RWPE2 (cell line): ENCODE measurements at regions not wholly inside any gene's neighbourhood (a gene's known extent, or its start where the extent isn't known, plus 50 kb on each side); places are given as distances from the start of the nearest gene placed in this dataset.

ENCODE experiments used
- ATAC-seq: fragments of 200-7000 bp; cut with Tn5 transposase; 3 replicates; pipeline ENCODE4 v1.9.1; 2021; ENCODE audit warnings: low read depth
- DNase-seq: peaks from one replicate; pipeline ENCODE4 v3.0.0-alpha.2; 2020; ENCODE audit warnings: low spot score
- H3K27ac ChIP-seq: fragments of 450-650 bp; 2 replicates; pipeline ENCODE4 v1.5.1; 2017; ENCODE audit warnings: mild to moderate bottlenecking; ENCODE audit not compliant: poor library complexity, severe bottlenecking
- H3K27me3 ChIP-seq: fragments of 250-450 bp; sonication (Bioruptor Pico); 2 replicates; pipeline ENCODE4 v1.5.1; 2021; ENCODE audit warnings: mild to moderate bottlenecking, moderate library complexity; ENCODE audit not compliant: insufficient read depth, poor library complexity, severe bottlenecking
- H3K36me3 ChIP-seq: fragments of 250-450 bp; sonication (Bioruptor Pico); 2 replicates; pipeline ENCODE4 v1.5.1; 2020; ENCODE audit warnings: low read depth, mild to moderate bottlenecking, moderate library complexity
- H3K4me1 ChIP-seq: fragments of 250-450 bp; sonication (Bioruptor Pico); 2 replicates; pipeline ENCODE4 v1.5.1; 2021; ENCODE audit warnings: mild to moderate bottlenecking, moderate library complexity; ENCODE audit not compliant: insufficient read depth, poor library complexity, severe bottlenecking
- H3K4me3 ChIP-seq: fragments of 250-450 bp; sonication (Bioruptor Pico); 2 replicates; pipeline ENCODE4 v1.5.1; 2021; ENCODE audit warnings: mild to moderate bottlenecking, moderate library complexity; ENCODE audit not compliant: severe bottlenecking
- H3K9me3 ChIP-seq: fragments of 250-450 bp; sonication (Bioruptor Pico); 2 replicates; pipeline ENCODE4 v1.5.1; 2021; ENCODE audit warnings: mild to moderate bottlenecking, moderate library complexity; ENCODE audit not compliant: severe bottlenecking
- TF ChIP-seq, protein P1 (sequence below): fragments of 450-650 bp; IDR thresholded peaks from one replicate; pipeline ENCODE4 v1.5.1; 2017; ENCODE audit warnings: mild to moderate bottlenecking, moderate library complexity; ENCODE audit not compliant: poor library complexity, severe bottlenecking

DNA sequence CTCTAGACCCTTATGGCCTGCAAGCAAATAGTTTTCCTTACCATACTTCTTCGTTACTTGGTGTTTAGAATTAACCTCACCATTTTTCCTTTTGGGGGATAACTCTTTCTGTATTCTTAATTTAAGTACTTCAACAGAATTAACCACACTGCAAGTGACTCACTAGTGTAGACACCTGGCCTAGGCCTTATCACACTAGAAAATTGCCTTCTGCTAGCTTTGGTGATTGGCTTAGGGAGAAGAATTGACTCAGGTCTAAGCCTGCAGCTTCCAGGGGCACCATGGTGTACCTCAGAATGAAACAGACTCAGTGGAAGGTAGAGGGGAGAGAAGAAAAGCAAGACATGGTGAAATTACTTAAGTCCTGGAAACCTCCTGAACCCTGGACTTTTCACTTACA is 112.8 kb upstream of the HMHB1 start:
- ATAC-seq (no peak), DNase-seq (no peak)
- Histone ChIP-seq H3K27ac (no peak overlapping the region), H3K4me1 (peaks cover 8% of the 10 kb centered on the region), H3K9me3 (no peaks in the 10 kb centered on the region), H3K4me3 (no peak overlapping the region), H3K27me3 (no peaks in the 10 kb centered on the region), H3K36me3 (no peaks in the 10 kb centered on the region)
- TF ChIP-seq, protein P1, sequence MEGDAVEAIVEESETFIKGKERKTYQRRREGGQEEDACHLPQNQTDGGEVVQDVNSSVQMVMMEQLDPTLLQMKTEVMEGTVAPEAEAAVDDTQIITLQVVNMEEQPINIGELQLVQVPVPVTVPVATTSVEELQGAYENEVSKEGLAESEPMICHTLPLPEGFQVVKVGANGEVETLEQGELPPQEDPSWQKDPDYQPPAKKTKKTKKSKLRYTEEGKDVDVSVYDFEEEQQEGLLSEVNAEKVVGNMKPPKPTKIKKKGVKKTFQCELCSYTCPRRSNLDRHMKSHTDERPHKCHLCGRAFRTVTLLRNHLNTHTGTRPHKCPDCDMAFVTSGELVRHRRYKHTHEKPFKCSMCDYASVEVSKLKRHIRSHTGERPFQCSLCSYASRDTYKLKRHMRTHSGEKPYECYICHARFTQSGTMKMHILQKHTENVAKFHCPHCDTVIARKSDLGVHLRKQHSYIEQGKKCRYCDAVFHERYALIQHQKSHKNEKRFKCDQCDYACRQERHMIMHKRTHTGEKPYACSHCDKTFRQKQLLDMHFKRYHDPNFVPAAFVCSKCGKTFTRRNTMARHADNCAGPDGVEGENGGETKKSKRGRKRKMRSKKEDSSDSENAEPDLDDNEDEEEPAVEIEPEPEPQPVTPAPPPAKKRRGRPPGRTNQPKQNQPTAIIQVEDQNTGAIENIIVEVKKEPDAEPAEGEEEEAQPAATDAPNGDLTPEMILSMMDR, result no peak

DNA sequence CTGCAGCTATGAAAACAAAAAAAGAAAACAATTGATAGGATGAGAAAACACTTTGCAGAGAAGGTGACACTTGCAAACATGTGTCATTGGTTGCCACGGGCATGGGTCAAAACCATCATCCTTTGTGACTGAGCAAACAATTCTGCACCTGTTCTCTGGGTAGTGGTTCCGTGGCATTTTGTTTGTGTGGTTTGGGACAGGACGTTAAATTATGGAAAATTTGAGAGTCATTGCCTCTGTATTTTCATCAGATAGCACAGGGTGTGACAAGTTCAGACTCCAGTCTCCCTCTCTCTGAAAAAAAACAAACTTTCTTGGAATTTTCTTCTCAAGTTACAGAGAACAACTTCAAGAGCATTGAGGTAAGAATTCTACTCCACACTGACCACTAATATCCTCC is 113.4 kb upstream of the HMHB1 start:
- no peak overlapping the region for H3K4me3 ChIP-seq
- no peak for ATAC-seq
- H3K9me3 ChIP-seq, result no peaks in the 10 kb centered on the region
- H3K4me1 ChIP-seq, result peaks cover 8% of the 10 kb centered on the region
- no peak overlapping the region for H3K27ac ChIP-seq
- TF ChIP-seq, protein P1, result no peak
- H3K36me3 ChIP-seq, result no peaks in the 10 kb centered on the region
- DNase-seq, result no peak
- no peaks in the 10 kb centered on the region for H3K27me3 ChIP-seq

DNA sequence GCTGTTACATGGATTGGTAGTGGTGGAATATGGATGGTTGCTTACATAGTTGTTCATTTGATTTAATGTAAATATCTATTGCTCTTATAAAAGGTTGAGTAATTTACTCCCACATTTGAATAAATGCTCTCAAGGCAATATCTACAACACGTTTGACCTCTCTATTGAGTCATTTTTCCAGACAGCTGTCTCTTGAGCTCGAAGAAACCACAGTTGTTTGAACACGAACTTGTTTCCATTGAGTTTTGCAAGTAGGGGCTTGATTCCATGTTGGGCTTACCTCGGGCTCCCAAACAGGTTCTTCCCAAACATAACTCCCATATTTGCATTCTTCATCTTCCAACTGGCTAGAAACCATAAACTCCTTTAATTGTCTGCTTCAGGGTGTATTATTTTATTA is 115.0 kb upstream of the HMHB1 start:
- TF ChIP-seq, protein P1, result no peak
- no peaks in the 10 kb centered on the region for H3K36me3 ChIP-seq
- no peak for DNase-seq
- peaks cover 8% of the 10 kb centered on the region for H3K4me1 ChIP-seq
- no peak overlapping the region for H3K27ac ChIP-seq
- no peaks in the 10 kb centered on the region for H3K9me3 ChIP-seq
- no peak overlapping the region for H3K4me3 ChIP-seq
- H3K27me3 ChIP-seq, result no peaks in the 10 kb centered on the region
- peak; percentile 33; the same call in 2 of the 3 replicates for ATAC-seq

DNA sequence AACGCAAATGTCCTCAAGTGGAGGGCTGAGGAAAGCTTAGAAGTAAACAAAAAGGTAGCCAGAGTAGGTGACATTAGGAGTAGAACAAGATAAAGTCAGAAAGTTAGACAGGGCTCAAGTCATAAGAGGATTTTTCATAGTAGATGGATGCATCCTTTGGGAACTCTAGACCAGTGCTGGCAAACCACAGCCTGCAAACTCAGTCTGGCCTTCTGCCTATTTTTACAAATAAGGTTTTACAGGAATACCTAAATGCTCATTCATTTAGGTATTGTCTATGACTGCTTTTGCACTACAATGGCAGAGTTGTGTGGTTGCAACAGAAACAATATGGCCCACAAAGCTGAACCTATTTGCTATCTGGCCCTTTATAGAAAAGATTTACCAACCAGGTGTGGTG is 116.0 kb upstream of the HMHB1 start:
- TF ChIP-seq, protein P1, result no peak
- Histone ChIP-seq H3K27ac (no peak overlapping the region), H3K27me3 (no peaks in the 10 kb centered on the region), H3K4me1 (peaks cover 8% of the 10 kb centered on the region), H3K36me3 (no peaks in the 10 kb centered on the region), H3K9me3 (peaks cover 2% of the 10 kb centered on the region), H3K4me3 (no peak overlapping the region)
- no peak for DNase-seq
- no peak for ATAC-seq

DNA sequence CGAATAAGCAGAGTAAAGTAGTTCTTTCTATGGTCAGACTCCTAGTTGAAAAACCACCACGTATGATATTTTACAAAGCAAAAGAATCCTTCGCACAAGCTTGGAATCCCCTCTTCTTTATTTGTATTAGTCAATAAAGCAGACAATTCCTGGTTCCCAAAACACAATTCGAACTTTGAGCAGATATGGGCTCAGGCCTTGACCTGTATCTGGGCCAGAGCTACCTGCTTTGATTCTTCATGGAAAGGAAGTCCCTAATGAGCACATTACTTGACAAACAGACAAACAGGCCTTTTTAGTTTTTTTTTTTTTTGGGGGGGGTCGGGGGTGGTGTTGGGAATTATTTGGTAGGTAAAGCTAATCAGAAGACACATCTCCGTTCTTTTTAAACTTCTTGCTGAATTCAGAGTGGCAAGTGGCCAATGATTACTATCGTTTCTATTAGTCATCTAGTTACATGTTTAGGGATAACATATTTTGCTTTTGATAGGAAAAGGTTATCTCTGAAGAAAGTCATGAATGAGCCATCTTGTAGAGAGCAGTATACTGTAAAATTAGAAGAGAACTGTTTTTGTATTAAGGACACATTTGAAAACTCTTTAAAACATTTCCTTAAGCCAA is 116.6 kb upstream of the HMHB1 start:
- no peaks in the 10 kb centered on the region for H3K36me3 ChIP-seq
- H3K9me3 ChIP-seq, result peaks cover 2% of the 10 kb centered on the region
- no peak for ATAC-seq
- H3K4me1 ChIP-seq, result peaks cover 8% of the 10 kb centered on the region
- no peak for DNase-seq
- no peak overlapping the region for H3K27ac ChIP-seq
- H3K4me3 ChIP-seq, result no peak overlapping the region
- TF ChIP-seq, protein P1, result no peak
- H3K27me3 ChIP-seq, result no peaks in the 10 kb centered on the region
